B cell (primary cell): ENCODE measurements at regions not wholly inside any gene's neighbourhood (a gene's known extent, or its start where the extent isn't known, plus 50 kb on each side); places are given as distances from the start of the nearest gene placed in this dataset.

ENCODE experiments used
- ATAC-seq: fragments of 200-7000 bp; cut with Tn5 transposase; one replicate; pipeline ENCODE4 v1.10.0; 2021; ENCODE audit warnings: low read depth, mild to moderate bottlenecking, moderate number of reproducible peaks, moderate library complexity
- CTCF ChIA-PET: fragments of 350-600 bp; sonication (Branson Sonifier 250); formaldehyde crosslinking; loops from one replicate; lab custom pipeline; 2021; ENCODE audit warnings: antibody characterized with exemption, inconsistent platforms; lab: Charles Lee
- POLR2A ChIA-PET: fragments of 350-600 bp; sonication (Branson Sonifier 250); formaldehyde crosslinking; loops from one replicate; lab custom pipeline; 2021; ENCODE audit warnings: antibody characterized with exemption; lab: Charles Lee
- DNase-seq: peaks from one replicate; pipeline ENCODE4 v3.0.0; 2013
- H2AFZ ChIP-seq: 2 replicates; pipeline ENCODE4 v1.6.1; 2012; ENCODE audit warnings: mild to moderate bottlenecking, low read depth, low read length; ENCODE audit not compliant: insufficient read depth, poor library complexity, severe bottlenecking
- H3K27ac ChIP-seq, 2 donors: 1 replicate in 1 of 2; 2 replicates in 1 of 2; pipeline ENCODE4 v1.5.1; 2012 to 2013; ENCODE audit warnings: low read length in 2 of 2, mild to moderate bottlenecking in 2 of 2, moderate library complexity in 1 of 2
- H3K27me3 ChIP-seq, 4 experiments: fragments of 200-600 bp in 1 of 4; sonication (generic) in 1 of 4; replicated peaks in 1 of 4; 1 replicate in 2 of 4; 2 replicates in 2 of 4; pipeline versions ENCODE4 v1.6.1 to v1.7.0; 2013 to 2016; ENCODE audit warnings: low read length in 3 of 4, mild to moderate bottlenecking in 2 of 4, mixed read lengths in 1 of 4, moderate library complexity in 1 of 4; ENCODE audit not compliant: insufficient read depth in 4 of 4, control insufficient read depth in 3 of 4; ENCODE audit errors: control extremely low read depth in 1 of 4
- H3K36me3 ChIP-seq, 2 experiments: replicated peaks in 1 of 2; 1 replicate in 1 of 2; 2 replicates in 1 of 2; pipeline versions ENCODE4 v1.6.1 to v1.7.1; 2013; ENCODE audit warnings: low read length in 1 of 2; ENCODE audit not compliant: insufficient read depth in 2 of 2, control insufficient read depth in 1 of 2; ENCODE audit errors: control extremely low read depth in 1 of 2, extremely low read depth in 1 of 2
- H3K4me1 ChIP-seq, 2 donors: fragments of 200-600 bp in 1 of 2; sonication (generic) in 1 of 2; 1 replicate in 1 of 2; 2 replicates in 1 of 2; pipeline versions ENCODE4 v1.5.1 to v1.6.1; 2013 to 2017; ENCODE audit warnings: low read length in 2 of 2; ENCODE audit not compliant: control insufficient read depth in 2 of 2, insufficient read depth in 2 of 2
- H3K4me2 ChIP-seq: replicated peaks from 2 replicates; pipeline ENCODE3; 2012; ENCODE audit warnings: mild to moderate bottlenecking, low read depth, low read length; ENCODE audit not compliant: poor library complexity, severe bottlenecking
- H3K4me3 ChIP-seq, 5 experiments: fragments of 200-600 bp in 1 of 5; sonication (generic) in 1 of 5; 1 replicate in 3 of 5; 2 replicates in 2 of 5; pipeline versions ENCODE4 v1.5.1 to v1.7.0; 2011 to 2016; ENCODE audit warnings: low read length in 4 of 5, mild to moderate bottlenecking in 4 of 5, low read depth in 2 of 5, control low read depth in 1 of 5, moderate library complexity in 1 of 5; ENCODE audit not compliant: insufficient read depth in 1 of 5; ENCODE audit errors: control extremely low read depth in 1 of 5, extremely low read depth in 1 of 5
- H3K79me2 ChIP-seq: fragments of 200-600 bp; sonication (generic); one replicate; pipeline ENCODE4 v1.6.0; 2016; ENCODE audit warnings: low read length; ENCODE audit not compliant: control insufficient read depth, insufficient read depth
- H3K9ac ChIP-seq: fragments of 200-600 bp; sonication (generic); 2 replicates; pipeline ENCODE4 v1.6.1; 2017; ENCODE audit warnings: mild to moderate bottlenecking, low read length, moderate library complexity
- H3K9me3 ChIP-seq, 3 donors: one replicate each; pipeline versions ENCODE4 v1.6.1 to v1.7.1; 2013; ENCODE audit warnings: low read length in 2 of 3; ENCODE audit not compliant: control insufficient read depth in 2 of 3, insufficient read depth in 1 of 3; ENCODE audit errors: control extremely low read depth in 1 of 3
- H4K20me1 ChIP-seq: 2 replicates; pipeline ENCODE4 v1.6.0; 2012; ENCODE audit warnings: mild to moderate bottlenecking, low read length; ENCODE audit not compliant: insufficient read depth, control insufficient read depth, poor library complexity, severe bottlenecking
- H3K27ac Mint-ChIP-seq: one replicate; pipeline ENCODE4 v1.8.0; 2021; ENCODE audit warnings: mixed read lengths
- H3K27me3 Mint-ChIP-seq: one replicate; pipeline ENCODE4 v1.8.0; 2021; ENCODE audit warnings: mixed read lengths
- H3K4me1 Mint-ChIP-seq: one replicate; pipeline ENCODE4 v1.8.0; 2021; ENCODE audit warnings: mixed read lengths
- H3K4me3 Mint-ChIP-seq: one replicate; pipeline ENCODE4 v1.8.0; 2021; ENCODE audit warnings: mixed read lengths
- H3K9me3 Mint-ChIP-seq: one replicate; pipeline ENCODE4 v1.8.0; 2022; ENCODE audit warnings: mixed read lengths; ENCODE audit not compliant: insufficient read depth
- EZH2 ChIP-seq: IDR thresholded peaks from 2 replicates; pipeline ENCODE4 v1.6.1; 2012; ENCODE audit warnings: borderline replicate concordance, low read depth, mild to moderate bottlenecking, moderate library complexity, low read length; ENCODE audit not compliant: insufficient read depth, poor library complexity, severe bottlenecking
- WGBS: methylation state at CpG from one replicate; pipeline ENCODE4 v1.1.5; 2013; ENCODE audit warnings: missing lambda C conversion rate; ENCODE audit not compliant: insufficient coverage; 5-methylcytosine and 5-hydroxymethylcytosine counted together
- intact Hi-C: fragments of 100-400 bp; cut with micrococcal nuclease; formaldehyde crosslinking; loops from one replicate; pipeline ENCODE4 v1.10.0; 2022
- TF ChIP-seq, protein P1 (sequence below): fragments of 200-600 bp; IDR thresholded peaks from one replicate; pipeline ENCODE4 v1.8.0; 2022; ENCODE audit warnings: antibody characterized with exemption, mild to moderate bottlenecking

GRCh38 chr5:8048920-8049319, 180.0 kb downstream of the MTRR start:
- no peaks in the 10 kb centered on the region for H3K79me2 ChIP-seq
- H3K27me3 ChIP-seq: no peaks in the 10 kb centered on the region
- Mint-ChIP-seq H3K27ac (no peak overlapping the region), H3K27me3 (no peaks in the 10 kb centered on the region), H3K9me3 (peaks cover 5% of the 10 kb centered on the region), H3K4me1 (no peaks in the 10 kb centered on the region), H3K4me3 (no peak overlapping the region)
- H2AFZ ChIP-seq: no peak overlapping the region
- H3K9ac ChIP-seq: no peak overlapping the region
- no peak for ATAC-seq
- no peak overlapping the region for H3K4me3 ChIP-seq
- WGBS: no CpG with 5 or more reads among the region's 1 CpG
- intact Hi-C loops: no loop called here
- no peak overlapping the region for H3K4me2 ChIP-seq
- no peak overlapping the region for H3K27ac ChIP-seq
- H3K4me1 ChIP-seq: no peaks in the 10 kb centered on the region
- H3K9me3 ChIP-seq: peaks cover 0 to 3% (median 0%) of the 10 kb centered on the region in 3 donors
- ChIA-PET POLR2A (no interaction called here), CTCF (no interaction called here)
- H4K20me1 ChIP-seq: no peaks in the 10 kb centered on the region
- no peaks in the 10 kb centered on the region for H3K36me3 ChIP-seq
- no peak for DNase-seq
- no peak for TF ChIP-seq EZH2
- TF ChIP-seq, protein P1, sequence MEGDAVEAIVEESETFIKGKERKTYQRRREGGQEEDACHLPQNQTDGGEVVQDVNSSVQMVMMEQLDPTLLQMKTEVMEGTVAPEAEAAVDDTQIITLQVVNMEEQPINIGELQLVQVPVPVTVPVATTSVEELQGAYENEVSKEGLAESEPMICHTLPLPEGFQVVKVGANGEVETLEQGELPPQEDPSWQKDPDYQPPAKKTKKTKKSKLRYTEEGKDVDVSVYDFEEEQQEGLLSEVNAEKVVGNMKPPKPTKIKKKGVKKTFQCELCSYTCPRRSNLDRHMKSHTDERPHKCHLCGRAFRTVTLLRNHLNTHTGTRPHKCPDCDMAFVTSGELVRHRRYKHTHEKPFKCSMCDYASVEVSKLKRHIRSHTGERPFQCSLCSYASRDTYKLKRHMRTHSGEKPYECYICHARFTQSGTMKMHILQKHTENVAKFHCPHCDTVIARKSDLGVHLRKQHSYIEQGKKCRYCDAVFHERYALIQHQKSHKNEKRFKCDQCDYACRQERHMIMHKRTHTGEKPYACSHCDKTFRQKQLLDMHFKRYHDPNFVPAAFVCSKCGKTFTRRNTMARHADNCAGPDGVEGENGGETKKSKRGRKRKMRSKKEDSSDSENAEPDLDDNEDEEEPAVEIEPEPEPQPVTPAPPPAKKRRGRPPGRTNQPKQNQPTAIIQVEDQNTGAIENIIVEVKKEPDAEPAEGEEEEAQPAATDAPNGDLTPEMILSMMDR: no peak

DNA sequence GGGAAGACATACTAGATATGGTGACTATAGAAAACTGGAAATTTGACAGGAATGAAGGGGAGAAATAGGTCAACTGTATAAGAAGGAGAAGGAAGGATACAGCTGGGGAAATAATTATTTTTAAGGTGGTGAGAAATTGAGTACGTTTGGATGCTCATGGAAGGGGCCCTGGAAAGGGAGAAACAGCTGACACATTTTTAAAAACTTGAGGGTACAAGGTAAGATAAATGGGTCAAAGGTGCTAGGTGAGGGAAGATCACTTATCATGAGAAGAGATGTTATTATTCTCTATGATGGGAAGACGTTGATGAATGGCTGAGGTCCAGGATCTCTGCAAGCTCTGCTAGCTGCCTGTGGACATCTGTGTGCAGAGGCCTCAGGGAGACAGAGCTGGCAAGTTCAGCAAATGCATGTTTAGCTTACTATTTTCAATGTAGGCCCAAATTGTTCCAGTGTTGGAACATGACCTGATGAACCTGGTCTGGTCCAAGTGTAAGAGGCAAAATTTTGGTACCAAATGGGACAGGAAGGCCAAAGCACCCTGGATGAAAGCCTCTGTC, 181.7 kb downstream of the MTRR start:
- DNase-seq: no peak
- TF ChIP-seq, protein P1: no peak
- TF ChIP-seq EZH2: no peak
- no peaks in the 10 kb centered on the region for H3K27me3 Mint-ChIP-seq
- 89% methylated on average over 2 of the region's 2 CpGs for WGBS
- Histone ChIP-seq H3K4me3 (no peak overlapping the region), H3K27ac (no peak overlapping the region), H3K4me2 (no peak overlapping the region), H3K27me3 (no peaks in the 10 kb centered on the region), H3K9me3 (peaks cover 0 to 3% (median 0%) of the 10 kb centered on the region in 3 donors), H3K4me1 (no peaks in the 10 kb centered on the region), H3K79me2 (no peaks in the 10 kb centered on the region), H2AFZ (no peak overlapping the region), H4K20me1 (no peaks in the 10 kb centered on the region), H3K36me3 (no peaks in the 10 kb centered on the region), H3K9ac (no peak overlapping the region)
- H3K27ac Mint-ChIP-seq: no peak overlapping the region
- no peaks in the 10 kb centered on the region for H3K9me3 Mint-ChIP-seq
- no peak for ATAC-seq
- POLR2A ChIA-PET: no interaction called here
- no peaks in the 10 kb centered on the region for H3K4me1 Mint-ChIP-seq
- no peak overlapping the region for H3K4me3 Mint-ChIP-seq
- intact Hi-C loops: no loop called here
- CTCF ChIA-PET: no interaction called here
